ENCODE measurements at regions not wholly inside any gene's neighbourhood (a gene's known extent, or its start where the extent isn't known, plus 50 kb on each side); places are given as distances from the start of the nearest gene placed in this dataset.
A peak's percentile ranks its signal among the peaks of the same experiment; 100 is the strongest.

DNA sequence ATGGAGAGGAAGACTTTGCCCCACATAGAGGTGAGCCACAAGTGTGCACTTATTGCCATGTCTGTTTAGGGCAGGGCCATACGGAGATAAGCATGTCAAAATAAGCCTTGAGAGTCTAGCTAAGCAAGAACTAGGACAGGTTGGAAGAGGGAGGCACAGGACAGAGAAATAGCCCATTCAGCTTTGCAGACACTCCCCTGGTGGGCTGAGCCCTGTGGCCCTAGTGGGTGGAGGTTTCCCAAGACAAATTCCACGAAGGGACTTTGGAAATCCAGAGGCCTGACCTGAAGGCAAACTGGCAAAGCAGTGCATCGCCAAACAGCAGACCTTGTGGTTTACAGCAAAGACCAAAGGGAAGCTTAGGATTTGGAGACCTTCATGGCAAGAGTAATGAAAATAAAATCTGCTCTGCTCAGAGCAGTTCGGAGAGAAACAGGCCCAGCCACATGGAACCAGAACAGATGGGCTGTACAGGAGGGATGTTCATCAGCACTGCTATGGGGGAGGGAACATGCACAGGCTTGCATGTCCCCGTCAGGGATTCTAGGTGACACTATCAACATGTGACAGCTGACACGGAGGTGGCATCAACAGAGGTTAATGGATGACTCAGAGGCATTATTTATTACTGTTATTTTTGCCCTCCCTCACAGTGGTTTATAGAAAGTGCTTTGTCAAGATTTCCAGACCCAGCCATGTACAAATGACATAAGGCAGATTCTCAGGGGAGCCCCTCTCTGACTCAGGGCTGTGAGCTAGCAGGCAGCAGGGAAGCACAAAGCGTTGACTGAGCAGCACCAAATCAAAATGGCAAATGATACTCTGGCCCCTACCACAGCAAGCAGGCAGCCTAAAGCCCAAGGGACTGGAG lies 90.1 kb upstream of the IRF2BP2 start:
- H3K9me3 Mint-ChIP-seq, result no peaks in the 10 kb centered on the region
- ATAC-seq (replicated peaks) (peak; percentile 74), DNase-seq (no peak)
- no peaks in the 10 kb centered on the region for H3K27me3 Mint-ChIP-seq
- peak overlapping the region in 1 of 2 donors; percentile 51 for H3K27ac Mint-ChIP-seq
- no peak overlapping the region for H3K4me3 Mint-ChIP-seq
- peaks cover 6 to 11% of the 10 kb centered on the region in 2 donors for H3K4me1 Mint-ChIP-seq (ENCODE audit: low read depth in 2 of 2)
- H3K36me3 Mint-ChIP-seq (ENCODE audit: insufficient read depth), result no peaks in the 10 kb centered on the region

DNA sequence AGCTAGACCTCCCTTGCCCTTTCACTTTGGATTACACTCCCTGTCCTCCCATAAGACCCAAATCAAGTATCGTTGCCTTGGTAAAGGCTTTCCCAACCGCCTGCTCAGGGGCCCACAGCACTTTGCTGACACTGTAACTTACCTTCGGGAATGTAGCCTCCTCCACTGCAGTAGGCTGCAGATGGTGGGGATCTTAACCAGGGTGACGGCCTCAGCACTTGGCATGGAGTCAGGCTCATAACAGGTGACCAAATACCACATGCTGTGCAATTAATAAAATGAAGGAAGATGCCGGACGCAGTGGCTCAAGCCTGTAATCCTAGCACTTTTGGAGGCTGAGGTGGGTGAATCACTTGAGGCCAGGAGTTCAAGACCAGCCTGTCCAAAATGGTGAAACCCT lies 88.7 kb upstream of the IRF2BP2 start:
- Mint-ChIP-seq H3K27ac (no peak overlapping the region), H3K4me1 (ENCODE audit: low read depth in 2 of 2) (peaks cover 6 to 11% of the 10 kb centered on the region in 2 donors), H3K36me3 (ENCODE audit: insufficient read depth) (no peaks in the 10 kb centered on the region), H3K4me3 (no peak overlapping the region), H3K27me3 (no peaks in the 10 kb centered on the region), H3K9me3 (no peaks in the 10 kb centered on the region)
- no peak for ATAC-seq (replicated peaks)
- no peak for DNase-seq

DNA sequence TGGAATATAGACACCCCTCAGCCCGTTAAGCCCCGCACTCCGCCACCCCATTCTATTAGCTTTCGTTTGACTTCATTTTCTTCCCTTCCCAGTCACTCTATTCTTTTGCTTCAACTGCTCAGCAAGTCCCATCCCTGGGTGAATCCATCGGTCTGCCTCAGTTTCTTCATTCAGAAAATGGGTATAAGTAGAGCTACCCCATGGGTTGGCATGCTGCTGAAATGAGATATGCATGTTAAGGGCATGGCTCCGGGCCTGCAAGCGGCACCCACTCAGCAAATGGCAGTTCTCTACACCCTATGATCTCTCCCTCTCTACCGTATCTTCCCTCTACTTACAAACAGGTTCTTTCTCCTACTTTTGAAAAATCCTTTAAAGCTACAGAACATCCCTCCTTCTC lies 87.8 kb upstream of the IRF2BP2 start:
- no peaks in the 10 kb centered on the region for H3K9me3 Mint-ChIP-seq
- H3K27me3 Mint-ChIP-seq, result no peaks in the 10 kb centered on the region
- no peak overlapping the region for H3K4me3 Mint-ChIP-seq

DNA sequence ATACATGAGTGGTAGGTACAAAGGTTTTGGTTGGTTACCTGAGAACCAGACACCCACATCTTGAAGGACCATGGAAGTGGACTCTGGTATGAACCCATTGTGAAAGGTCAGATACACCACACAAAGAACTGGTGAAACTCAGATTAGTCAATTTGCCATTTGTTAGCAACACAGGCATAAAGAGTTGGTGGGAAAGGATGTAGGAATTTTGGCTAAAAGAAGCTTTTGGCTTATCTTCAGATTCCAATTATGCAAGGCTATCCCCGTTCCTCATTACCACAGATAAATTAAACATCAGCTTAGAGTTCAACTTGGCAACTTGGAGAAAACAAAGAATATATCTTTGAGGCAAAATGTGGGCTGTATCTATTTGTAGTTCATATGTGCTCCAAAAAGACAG lies 87.0 kb upstream of the IRF2BP2 start:
- Mint-ChIP-seq H3K4me1 (ENCODE audit: low read depth in 2 of 2) (peaks cover 6 to 11% of the 10 kb centered on the region in 2 donors), H3K27ac (no peak overlapping the region), H3K4me3 (no peak overlapping the region), H3K27me3 (no peaks in the 10 kb centered on the region), H3K36me3 (ENCODE audit: insufficient read depth) (no peaks in the 10 kb centered on the region), H3K9me3 (no peaks in the 10 kb centered on the region)
- ATAC-seq (replicated peaks) (no peak), DNase-seq (no peak)

More for the DNA sequence above, 87.8 kb upstream of the IRF2BP2 start:
- Mint-ChIP-seq H3K4me1 (ENCODE audit: low read depth in 2 of 2) (peaks cover 6 to 11% of the 10 kb centered on the region in 2 donors), H3K27ac (no peak overlapping the region), H3K36me3 (ENCODE audit: insufficient read depth) (no peaks in the 10 kb centered on the region)
- no peak for ATAC-seq (replicated peaks)
- DNase-seq, result no peak

DNA sequence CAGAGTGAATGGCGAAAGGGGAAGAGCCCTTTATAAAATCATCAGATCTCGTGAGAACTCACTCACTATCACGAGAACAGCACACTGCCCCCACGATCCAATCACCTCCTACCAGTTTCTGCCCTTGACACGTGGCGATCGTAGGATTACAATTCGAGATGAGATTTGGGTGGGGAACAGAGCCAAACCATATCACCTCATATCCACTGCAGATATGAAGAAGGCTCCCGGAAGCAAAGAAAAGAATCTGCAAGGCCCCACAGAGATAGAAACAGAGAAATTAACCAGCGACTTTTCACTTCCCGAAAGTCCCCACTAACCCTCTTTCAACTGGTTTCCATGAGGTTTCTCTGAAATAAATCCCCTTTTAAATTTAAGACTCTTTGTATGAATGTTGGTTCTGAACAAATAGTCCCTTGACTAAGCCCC lies 86.2 kb upstream of the IRF2BP2 start:
- no peak for ATAC-seq (replicated peaks)
- peaks cover 6 to 11% of the 10 kb centered on the region in 2 donors for H3K4me1 Mint-ChIP-seq (ENCODE audit: low read depth in 2 of 2)
- H3K36me3 Mint-ChIP-seq (ENCODE audit: insufficient read depth), result no peaks in the 10 kb centered on the region
- no peak overlapping the region for H3K4me3 Mint-ChIP-seq
- no peaks in the 10 kb centered on the region for H3K27me3 Mint-ChIP-seq
- no peaks in the 10 kb centered on the region for H3K9me3 Mint-ChIP-seq
- DNase-seq, result no peak
- peak overlapping the region in 1 of 2 donors; percentile 10 for H3K27ac Mint-ChIP-seq

DNA sequence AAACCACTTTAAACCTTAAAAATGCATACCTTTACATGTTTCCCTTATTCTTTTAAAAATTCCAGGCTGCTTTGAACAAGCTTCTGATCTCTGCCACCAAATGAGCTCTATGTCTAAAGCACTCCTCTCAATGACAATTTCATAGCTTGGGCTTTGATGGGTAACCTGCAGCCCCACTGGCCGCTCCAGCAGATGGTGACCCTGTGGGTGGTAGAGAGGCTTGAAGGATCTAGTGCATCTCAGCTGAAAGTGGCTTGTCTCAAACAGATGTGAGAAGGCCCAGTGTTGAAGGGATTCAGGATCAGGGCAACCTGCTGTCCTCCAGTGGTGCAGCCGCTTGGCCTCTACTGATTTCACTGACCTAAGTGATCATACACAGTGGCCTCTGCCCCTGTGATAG lies 84.7 kb upstream of the IRF2BP2 start:
- Mint-ChIP-seq H3K4me1 (ENCODE audit: low read depth in 2 of 2) (peaks cover 1 to 3% of the 10 kb centered on the region in 2 donors), H3K4me3 (no peak overlapping the region), H3K27ac (no peak overlapping the region), H3K36me3 (ENCODE audit: insufficient read depth) (no peaks in the 10 kb centered on the region), H3K9me3 (no peaks in the 10 kb centered on the region), H3K27me3 (no peaks in the 10 kb centered on the region)
- DNase-seq, result no peak
- ATAC-seq (replicated peaks), result no peak

DNA sequence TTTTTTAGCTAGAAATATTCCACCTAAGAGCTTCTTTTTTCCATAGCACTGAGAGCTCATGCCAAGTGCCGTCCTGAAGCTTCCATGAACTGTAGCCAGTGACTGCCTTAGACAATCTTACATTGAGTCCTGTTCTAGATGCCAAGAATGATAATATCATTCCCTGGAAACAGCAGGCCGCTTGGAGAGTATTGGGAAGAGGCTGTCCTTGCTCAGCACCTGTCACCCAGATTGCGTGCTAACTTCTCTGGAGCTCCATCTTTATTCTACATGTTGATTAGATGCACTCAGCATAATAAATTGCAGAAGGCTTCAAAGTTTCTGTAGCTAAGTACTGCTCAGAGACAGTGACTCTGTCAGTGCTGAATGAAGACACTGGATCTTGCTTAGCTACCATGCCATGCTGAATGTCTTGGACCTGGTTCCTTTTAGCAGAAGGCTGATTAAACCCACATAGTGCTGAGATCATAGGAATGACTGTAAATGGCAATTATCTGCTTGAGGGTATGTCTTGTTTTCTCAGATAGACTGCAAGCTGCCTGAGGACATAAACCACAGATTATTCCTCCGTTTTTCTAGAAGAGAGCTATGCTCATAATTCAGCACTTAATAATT lies 83.1 kb upstream of the IRF2BP2 start:
- Mint-ChIP-seq H3K36me3 (ENCODE audit: insufficient read depth) (no peaks in the 10 kb centered on the region), H3K9me3 (no peaks in the 10 kb centered on the region), H3K4me3 (no peak overlapping the region), H3K27ac (no peak overlapping the region), H3K4me1 (ENCODE audit: low read depth in 2 of 2) (no peaks in the 10 kb centered on the region), H3K27me3 (no peaks in the 10 kb centered on the region)
- DNase-seq, result no peak
- ATAC-seq (replicated peaks), result no peak

DNA sequence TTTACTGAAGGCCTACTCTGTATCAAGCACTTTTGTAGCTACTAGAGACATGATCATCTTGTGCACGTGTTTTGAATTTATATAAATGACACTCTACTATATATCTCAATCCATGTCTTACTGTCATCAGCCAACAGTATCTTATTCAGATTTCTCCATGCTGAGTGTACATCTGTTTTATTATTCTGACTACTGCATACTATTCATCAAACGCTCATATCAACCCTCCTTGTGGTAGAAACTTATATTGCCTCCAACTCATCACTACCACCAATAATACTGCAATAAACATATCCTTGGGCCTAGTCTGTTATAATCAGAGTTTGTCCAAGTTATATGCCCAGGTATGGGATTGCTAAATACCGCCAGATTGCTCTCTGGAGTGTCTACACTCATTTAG lies 81.6 kb upstream of the IRF2BP2 start:
- no peaks in the 10 kb centered on the region for H3K36me3 Mint-ChIP-seq (ENCODE audit: insufficient read depth)
- no peak for DNase-seq
- H3K4me1 Mint-ChIP-seq (ENCODE audit: low read depth in 2 of 2), result no peaks in the 10 kb centered on the region
- no peaks in the 10 kb centered on the region for H3K27me3 Mint-ChIP-seq
- no peak overlapping the region for H3K4me3 Mint-ChIP-seq
- no peak overlapping the region for H3K27ac Mint-ChIP-seq
- peak; percentile 54 for ATAC-seq (replicated peaks)
- no peaks in the 10 kb centered on the region for H3K9me3 Mint-ChIP-seq

DNA sequence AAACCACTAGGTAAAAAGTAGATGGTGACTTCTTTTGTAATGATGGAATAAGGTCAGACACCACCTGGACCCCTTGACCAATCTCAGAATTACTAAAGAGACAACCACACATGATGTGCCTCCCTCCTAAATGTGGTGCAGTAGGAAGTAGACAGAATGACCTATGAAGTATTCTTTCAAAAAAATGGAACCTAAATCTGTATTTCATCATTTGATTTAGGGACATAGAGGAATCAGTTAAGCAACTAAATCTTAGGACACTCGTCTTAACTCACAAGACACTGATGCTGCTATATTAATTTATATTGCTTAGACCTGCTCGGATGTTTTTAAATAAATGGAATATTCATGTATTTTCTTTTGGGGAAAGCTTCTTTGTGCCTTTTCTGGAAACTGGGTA lies 80.9 kb upstream of the IRF2BP2 start:
- Mint-ChIP-seq H3K27me3 (no peaks in the 10 kb centered on the region), H3K36me3 (ENCODE audit: insufficient read depth) (no peaks in the 10 kb centered on the region), H3K27ac (no peak overlapping the region), H3K9me3 (no peaks in the 10 kb centered on the region), H3K4me3 (no peak overlapping the region), H3K4me1 (ENCODE audit: low read depth in 2 of 2) (no peaks in the 10 kb centered on the region)
- no peak for ATAC-seq (replicated peaks)
- DNase-seq, result no peak

DNA sequence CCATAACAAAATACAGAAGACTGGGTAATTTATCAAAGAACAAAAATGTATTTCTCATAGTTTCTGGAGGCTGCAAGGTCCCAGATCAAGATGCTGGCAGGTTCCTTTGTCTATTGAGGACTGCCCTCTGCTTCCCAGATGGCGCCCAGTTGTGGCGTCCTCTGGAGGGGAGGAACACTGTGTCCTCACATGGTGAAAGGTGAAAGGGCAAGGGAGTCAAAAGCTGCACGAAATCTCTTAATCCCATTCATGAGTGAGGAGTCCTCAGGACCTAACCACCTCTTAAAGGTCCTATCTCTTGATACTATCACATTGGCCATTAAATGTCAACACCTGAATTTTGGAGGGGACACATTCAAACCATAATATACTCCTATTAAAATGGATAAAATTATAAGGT lies 79.3 kb upstream of the IRF2BP2 start:
- H3K4me1 Mint-ChIP-seq (ENCODE audit: low read depth in 2 of 2), result no peaks in the 10 kb centered on the region
- H3K36me3 Mint-ChIP-seq (ENCODE audit: insufficient read depth), result no peaks in the 10 kb centered on the region
- no peak overlapping the region for H3K27ac Mint-ChIP-seq
- DNase-seq (no peak), ATAC-seq (replicated peaks) (no peak)
- H3K9me3 Mint-ChIP-seq, result no peaks in the 10 kb centered on the region
- H3K4me3 Mint-ChIP-seq, result no peak overlapping the region
- no peaks in the 10 kb centered on the region for H3K27me3 Mint-ChIP-seq

DNA sequence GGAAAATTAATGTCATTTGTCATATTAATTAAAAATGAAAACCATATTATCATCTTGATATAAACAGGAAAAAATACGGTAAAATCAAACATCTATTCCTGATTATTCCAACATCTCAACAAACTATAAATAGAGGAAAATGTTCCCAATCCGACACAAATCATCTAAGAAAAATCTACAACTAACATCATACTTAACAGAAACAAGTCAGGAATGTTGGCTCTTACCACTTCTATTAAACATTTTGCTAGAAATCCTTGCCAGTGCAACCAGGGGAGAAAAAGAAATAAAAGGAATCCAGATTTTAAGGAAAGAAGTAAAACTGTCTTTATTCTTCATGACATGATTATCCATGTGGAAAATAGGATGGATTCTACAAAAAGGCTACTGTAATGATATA lies 77.0 kb upstream of the IRF2BP2 start:
- Mint-ChIP-seq H3K4me1 (ENCODE audit: low read depth in 2 of 2) (no peaks in the 10 kb centered on the region), H3K27me3 (no peaks in the 10 kb centered on the region), H3K9me3 (no peaks in the 10 kb centered on the region), H3K27ac (no peak overlapping the region), H3K36me3 (ENCODE audit: insufficient read depth) (no peaks in the 10 kb centered on the region), H3K4me3 (no peak overlapping the region)
- ATAC-seq (replicated peaks) (no peak), DNase-seq (no peak)

DNA sequence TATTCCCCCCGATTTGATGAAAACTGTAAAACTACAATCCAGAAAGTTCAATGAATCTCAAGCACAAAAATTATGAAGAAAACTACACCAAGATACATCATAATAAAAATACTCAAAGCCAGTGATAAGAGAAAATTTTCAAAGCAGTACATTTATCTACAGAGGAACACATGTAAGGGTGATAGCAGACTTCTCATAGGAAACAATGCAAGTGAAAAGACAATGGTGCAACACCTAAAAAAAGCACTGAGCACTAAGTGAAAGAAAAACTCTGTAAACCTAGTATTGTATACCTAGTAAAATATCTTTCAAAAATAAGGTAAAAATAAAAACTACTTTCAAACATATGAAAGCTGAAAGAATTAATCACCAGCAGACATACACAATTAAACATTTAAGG lies 76.1 kb upstream of the IRF2BP2 start:
- H3K9me3 Mint-ChIP-seq, result no peaks in the 10 kb centered on the region
- no peaks in the 10 kb centered on the region for H3K4me1 Mint-ChIP-seq (ENCODE audit: low read depth in 2 of 2)
- no peaks in the 10 kb centered on the region for H3K36me3 Mint-ChIP-seq (ENCODE audit: insufficient read depth)
- no peak overlapping the region for H3K27ac Mint-ChIP-seq
- DNase-seq (no peak), ATAC-seq (replicated peaks) (no peak)
- H3K4me3 Mint-ChIP-seq, result no peak overlapping the region
- H3K27me3 Mint-ChIP-seq, result no peaks in the 10 kb centered on the region

DNA sequence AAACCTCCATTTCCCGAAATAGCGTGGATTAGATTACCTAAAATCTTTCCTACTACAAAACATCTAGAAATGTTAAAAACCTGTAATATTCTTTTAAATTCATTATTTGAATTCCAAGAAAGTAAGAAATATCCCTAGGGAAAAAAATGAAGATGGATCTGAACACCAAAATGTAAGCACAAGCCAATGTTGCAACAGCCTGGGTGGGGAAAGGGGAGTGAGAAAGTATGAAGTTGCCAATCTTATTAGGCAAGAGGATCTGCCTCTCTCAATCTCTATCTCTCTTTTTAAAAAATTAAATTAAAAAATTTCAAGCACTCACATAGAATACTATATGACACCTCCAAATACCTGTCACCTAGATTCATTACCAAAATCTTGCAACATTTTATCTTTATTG lies 74.9 kb upstream of the IRF2BP2 start:
- no peak overlapping the region for H3K4me3 Mint-ChIP-seq
- no peak for DNase-seq
- no peaks in the 10 kb centered on the region for H3K36me3 Mint-ChIP-seq (ENCODE audit: insufficient read depth)
- ATAC-seq (replicated peaks), result no peak
- no peak overlapping the region for H3K27ac Mint-ChIP-seq
- H3K4me1 Mint-ChIP-seq (ENCODE audit: low read depth in 2 of 2), result no peaks in the 10 kb centered on the region
- no peaks in the 10 kb centered on the region for H3K27me3 Mint-ChIP-seq
- no peaks in the 10 kb centered on the region for H3K9me3 Mint-ChIP-seq

Measured in effector memory CD8-positive, alpha-beta T cell (primary cell).